Limb (tissue), 2 donors: ENCODE measurements at regions not wholly inside any gene's neighbourhood (a gene's known extent, or its start where the extent isn't known, plus 50 kb on each side); places are given as distances from the start of the nearest gene placed in this dataset.
A peak's percentile ranks its signal among the peaks of the same experiment; 100 is the strongest.

ENCODE experiments used
- DNase-seq, 2 donors: peaks; one replicate each; pipeline ENCODE4 v3.0.0-alpha.2; 2016; ENCODE audit errors: extremely low spot score in 2 of 2

DNA sequence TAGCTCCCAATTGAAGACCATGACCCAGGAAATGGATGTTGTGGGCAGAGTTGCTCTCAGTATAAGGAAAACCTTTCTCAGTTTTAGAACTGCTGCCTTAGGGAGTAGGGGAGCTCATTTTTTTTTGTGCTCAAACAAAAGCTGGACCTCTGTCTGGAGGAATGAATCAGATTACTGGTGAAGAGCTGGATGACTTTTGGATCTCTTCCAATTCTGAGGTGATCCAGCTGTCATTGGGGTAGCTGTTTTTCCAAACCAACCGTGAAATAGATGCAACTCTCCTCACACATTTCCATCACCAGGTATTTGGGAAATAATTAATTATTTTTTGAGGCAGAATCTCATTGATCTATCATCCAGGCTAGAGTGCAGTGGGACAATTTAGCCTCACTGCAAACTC is 251.3 kb upstream of the PLET1 start:
- no peak for DNase-seq

DNA sequence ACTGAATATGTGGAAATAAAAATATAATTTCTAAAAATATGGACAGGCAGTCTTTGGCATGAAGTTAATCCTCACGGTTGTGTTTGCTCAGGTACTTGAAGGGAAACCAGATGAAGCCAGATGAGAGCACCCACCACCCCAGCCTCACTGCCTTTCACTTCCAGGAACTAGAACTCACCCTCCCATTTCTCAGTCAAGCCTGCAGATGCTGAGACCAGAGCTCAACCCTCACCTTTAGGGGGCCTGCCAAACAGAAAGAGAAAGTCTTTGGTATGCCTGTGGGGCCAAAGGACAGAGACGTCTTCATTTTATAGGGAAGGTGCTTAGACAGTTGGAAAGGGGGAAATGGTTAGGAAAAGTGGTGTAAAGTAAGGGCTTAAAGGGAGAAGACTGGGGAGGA is 252.8 kb upstream of the PLET1 start:
- DNase-seq: no peak

DNA sequence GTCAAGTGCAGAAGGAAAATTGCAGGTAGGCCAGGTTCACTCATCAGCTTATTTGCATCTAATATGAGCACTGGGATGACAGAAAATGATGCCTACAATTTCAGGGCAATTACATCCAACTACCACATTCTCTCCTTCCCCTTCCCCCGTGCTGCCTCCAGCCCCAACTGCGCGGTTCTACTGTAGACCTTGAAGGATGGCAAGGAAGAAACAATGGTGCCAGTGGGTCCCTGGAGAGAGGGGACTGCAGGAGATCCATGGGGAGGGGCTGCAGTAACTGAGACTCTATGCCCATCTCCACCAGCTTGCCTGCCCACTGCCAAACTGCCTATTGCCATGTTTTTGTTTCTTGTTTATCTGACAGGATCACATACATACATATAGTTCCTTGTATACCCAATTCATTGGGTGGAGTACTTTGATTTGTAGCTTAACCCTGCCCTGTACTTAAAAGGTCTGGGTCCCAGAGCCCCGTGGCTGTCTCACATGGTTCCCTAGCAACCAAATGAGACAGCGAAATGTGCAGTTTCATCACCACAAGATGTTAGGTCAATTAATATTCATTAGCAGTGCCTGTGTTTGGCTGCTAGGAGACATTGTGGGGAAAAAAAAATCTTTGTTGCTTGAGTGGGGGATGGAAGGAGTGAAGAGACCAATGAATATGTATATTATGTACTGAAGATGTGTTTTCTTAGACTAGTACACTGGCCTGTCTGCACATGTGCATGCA is 253.5 kb upstream of the PLET1 start:
- no peak for DNase-seq

DNA sequence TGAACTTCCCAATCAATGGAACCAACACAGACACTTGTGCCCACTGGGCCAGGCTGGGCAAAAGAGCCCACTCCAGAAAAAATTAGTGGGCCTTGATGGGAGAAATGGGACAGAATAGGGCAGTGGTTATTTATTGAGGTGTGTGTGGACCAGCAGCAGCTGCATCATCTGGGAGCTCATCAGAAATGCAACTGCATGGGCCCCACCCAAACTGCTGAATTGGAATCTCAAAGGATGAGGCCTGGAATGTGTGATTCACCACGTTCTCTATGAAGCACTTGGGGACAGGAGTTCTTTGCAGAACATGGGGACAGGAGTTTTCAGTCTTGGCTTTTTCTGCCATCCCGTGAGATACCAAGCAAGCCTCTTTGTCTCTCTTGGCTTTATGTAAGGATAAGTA is 255.6 kb upstream of the PLET1 start:
- DNase-seq: no peak

DNA sequence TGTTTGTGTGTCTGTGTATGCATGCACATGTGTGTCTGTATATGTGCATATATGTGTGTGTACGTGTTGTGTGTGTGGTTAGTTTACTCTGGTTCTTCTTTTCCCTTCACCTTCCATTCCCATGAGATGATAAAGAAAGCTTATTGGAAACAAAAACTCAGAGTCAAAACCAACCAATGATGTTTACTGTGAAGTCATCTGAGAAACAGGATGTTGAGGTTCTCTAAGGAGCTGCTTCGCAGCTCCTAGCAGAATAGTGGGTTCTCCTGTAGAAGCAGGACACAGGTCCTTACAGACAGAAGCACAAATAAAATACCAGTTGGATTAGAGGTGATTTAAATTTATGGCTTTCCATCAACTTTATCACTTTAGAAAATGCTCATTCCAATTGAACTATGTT is 256.1 kb upstream of the PLET1 start:
- DNase-seq: no peak

DNA sequence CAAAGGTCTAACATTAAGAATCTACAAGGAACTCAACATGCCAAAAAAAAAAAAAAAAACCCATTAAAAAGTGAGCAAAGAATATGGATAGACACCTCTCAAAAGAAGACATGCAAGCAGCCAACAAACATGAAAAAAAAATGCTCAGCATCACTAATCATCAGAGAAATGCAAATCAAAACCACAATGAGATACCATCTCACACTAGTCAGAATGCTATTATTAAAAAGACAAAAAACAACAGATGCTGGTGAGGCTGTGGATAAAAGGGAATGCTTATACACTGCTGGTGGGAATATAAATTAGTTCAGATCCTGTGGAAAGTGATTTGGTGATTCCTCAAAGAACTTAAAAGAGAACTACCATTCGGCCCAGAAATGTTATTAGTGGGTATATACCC is 257.7 kb upstream of the PLET1 start:
- DNase-seq: no peak

DNA sequence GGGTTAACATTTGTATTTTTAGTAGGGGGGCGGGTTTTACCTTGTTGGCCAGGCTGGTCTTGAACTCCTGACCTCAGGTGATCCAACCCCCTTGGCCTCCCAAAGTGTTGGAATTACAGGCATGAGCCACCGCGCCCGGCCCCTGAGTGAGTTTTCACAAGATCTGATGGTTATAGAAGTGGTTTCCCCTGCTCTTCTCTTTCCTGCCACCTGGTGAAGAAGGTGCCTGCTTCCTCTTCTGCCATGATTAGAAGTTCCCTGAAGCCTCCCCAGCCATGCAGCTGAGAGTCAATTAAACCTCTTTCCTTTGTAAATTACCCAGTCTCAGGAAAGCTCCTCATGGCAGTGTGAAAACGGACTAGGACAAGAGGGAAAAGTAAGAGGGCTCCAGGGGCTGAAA is 259.1 kb upstream of the PLET1 start:
- no peak for DNase-seq

DNA sequence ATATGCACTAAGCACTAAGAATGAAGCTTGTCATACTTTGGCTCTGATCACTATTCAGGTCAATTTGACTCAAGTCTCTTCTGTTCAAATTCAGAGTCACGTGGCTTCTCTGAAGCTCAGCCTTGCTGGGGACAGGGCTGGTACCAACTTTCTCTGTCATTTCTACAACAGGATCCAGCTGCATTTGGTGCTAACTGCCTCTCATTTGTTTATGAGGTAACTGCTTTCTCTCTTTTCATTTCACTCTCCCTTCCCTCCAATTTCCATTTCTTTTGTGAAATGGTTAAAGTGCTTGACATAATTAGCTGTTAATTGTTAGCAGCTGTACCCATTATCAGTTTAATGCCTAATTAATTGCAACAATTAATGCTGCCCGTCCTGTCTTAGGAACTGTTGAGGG is 259.7 kb upstream of the PLET1 start:
- DNase-seq: no peak

DNA sequence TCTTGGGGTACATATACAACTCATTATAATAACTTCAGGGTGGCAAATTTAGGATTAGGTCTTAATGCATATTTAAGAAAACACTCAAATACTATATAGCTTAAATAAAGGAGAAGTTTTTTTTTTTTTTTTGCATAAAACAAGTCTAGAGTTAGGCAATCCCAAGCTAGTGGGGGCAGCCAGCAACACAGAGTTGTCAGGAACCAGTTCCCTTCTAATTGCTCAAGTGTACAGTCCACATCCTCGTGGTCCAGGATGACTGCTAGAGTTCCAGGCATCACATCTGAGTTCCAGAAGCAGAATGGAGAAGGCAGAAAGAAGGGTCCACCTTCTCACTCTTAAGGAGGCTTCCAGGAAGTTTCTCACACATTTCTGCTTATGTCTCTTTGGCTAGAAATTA is 261.9 kb upstream of the PLET1 start:
- DNase-seq: no peak

DNA sequence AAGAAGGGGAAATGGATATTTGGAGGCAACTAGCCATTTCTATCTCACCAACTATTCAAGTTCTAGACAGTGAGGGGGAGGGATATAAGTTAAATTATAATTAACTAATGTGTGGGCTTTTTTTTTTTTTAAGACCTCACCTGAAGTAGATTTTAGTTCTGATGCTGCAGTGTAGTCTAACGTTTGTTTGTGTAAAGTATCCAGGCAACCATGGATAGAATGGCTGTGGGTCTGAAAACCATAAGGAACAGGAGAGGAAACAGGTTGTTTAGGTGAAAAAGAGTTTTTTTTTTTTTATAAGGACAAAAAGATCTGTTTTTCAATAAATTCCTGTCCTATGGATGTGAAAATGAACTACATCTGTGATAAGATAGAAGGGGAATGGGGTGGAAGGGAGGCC is 262.4 kb upstream of the PLET1 start:
- DNase-seq: no peak

DNA sequence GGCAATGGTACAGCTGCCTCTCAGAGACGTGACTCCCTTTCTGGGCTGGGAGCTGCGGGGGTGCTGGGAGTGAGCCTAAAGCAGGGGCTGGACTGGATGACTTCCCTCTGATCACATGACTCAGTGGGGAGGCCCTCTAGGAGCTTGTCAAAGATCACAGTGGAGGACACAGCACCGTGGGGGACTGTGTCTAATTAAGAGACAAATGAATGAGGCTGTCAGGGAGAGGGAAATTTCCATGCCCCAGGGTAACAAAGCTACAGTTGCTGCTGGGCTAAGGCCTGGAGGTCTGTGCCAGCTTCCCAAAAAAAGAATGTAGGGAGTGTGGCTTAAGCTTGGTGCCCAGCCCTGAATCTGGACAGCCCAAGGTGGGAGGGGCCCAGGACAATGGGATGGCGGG is 262.8 kb upstream of the PLET1 start:
- DNase-seq: peak in 1 of 2 donors; percentile 58

DNA sequence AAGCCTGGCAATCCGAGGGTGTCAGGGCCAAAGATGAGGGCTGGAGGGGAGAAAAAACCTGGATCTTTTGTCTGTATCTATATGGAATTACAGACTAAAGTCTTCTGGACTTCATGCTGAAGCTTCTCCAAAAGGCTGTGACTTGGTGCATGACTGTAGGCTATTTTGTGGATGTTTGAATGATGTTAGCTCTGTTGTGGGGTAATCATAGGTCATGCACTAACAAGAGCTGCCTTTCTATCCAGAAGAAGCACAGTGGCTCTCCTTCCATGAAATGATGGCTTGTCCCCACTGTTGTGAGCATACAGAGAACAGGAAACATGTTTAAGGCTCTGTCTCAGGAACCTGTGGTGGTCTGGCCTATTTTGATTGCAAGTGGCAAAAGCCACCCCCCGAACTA is 263.3 kb upstream of the PLET1 start:
- no peak for DNase-seq

DNA sequence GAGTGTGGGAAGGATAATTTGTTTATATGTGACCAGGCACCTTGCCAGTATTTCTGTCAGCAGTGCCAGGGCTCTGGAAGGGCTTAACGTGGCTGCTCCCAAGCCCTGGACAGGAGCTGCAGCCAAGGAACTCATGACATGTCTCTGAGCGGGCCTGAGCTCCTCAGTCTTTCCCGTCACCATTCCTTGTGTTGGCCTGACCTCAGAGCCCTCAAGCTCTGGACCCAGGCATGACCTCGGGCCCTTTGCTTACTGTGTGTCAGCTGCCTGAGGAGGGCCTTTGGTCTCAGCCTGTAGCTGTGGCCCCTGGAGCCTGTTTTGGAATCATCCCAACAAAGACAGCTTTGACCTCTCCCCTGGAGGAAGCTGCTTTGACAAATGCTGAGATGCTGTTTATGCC is 264.1 kb upstream of the PLET1 start:
- DNase-seq: no peak

DNA sequence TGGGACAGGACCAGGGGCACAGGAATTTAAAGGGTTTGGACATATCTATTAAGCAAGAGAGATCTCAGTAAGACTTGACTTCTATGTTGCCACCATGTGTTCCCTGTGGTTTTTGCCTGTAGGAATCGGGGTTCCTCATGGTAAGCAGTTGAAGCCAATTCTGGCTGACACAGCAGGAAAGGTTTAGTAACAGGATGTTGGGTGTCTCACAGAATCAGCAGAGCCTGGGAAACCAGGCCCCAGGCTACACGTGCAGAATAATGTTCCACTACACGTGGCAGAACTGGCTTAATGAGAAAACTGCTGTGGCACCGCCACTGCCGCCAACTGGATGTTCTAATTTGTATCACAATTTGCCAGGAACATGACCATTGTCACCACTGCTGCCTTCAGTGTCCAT is 264.6 kb upstream of the PLET1 start:
- no peak for DNase-seq

DNA sequence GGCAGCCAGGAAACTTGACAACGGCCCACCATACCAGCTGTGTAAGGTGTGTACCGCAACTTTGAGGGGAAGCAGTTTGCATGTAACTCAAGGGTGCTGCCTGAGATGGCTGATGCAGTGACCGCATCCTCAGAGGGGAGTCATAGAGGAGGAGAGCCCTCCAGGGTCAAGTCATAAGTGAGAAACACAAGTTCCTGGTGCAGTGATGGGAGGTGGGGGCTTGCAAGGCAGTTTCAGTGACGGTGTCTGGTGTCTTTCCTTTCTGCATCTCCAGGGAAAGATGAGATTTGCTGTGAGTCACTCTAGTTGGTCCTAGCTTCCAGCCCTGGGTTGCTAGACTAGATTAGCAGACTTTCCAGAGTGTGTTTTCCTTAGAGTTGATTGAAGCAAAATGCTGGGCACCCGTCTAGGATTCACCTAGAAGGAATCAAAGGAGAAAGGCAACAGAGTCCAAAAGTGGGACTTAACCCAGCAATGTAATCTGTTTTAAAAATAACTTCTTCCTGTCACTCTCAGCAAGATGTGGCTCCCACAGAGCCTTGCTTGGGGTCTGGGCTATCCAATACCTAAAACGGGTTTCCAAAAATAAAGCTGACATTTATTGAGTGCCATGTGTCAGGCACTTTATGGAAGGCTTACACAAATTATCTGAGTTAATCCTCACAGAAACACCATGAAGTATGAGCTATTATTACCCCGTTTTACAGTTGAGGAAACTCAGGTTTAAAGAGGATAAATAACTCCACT is 265.4 kb upstream of the PLET1 start:
- DNase-seq: no peak

DNA sequence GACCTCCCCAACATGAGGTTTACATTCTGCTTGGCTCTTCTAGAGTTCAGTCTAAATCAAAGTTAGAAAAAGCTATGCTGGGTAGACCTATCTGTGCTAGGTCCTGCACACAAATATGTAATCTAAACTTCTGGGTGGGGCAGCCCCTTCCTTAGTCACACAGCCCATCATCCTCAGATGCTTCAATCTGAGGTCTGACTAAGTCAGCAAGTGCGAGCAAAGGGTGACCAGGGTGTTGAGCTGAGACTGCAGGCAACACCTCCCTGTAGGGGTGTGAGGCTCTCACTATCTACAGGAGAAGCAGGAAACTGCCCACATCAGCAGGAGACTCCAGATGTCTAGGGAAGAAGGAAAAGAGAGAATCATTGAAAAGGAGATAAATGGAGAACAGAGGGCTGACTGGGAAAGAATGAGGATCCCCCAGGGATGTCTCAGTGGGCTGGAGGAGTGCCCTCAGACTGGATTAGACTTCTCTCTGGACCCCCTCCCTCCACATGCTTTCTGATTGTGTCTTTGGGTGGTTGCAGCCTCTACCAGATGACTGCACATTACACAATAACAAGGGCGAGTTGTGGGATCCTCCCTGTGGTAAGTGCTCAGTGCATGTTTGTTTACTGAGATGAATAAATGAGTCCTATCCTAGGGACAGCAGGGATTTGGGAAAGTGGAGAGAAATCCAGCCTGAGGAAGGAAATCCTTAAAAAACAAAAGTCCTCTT is 266.2 kb upstream of the PLET1 start:
- DNase-seq: no peak

DNA sequence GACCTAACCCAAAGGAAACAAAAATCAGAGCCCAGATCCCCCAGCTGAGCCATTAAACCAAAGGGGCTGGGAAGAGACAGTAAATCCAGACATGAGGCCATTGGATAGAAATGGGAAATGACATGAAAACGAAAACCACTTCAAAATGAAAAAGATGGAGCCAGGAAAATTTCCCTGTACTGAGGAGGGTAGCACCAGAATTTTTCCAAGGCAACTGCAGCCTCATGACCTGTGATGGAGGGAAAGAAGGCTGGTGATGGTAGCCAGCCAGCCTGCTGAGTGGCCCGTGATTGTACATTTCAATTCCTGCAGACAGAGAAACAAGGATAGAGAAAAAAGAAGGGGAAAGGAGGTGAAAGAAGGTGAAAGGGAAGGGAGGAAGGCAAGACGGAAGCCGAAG is 268.4 kb upstream of the PLET1 start:
- DNase-seq: no peak

DNA sequence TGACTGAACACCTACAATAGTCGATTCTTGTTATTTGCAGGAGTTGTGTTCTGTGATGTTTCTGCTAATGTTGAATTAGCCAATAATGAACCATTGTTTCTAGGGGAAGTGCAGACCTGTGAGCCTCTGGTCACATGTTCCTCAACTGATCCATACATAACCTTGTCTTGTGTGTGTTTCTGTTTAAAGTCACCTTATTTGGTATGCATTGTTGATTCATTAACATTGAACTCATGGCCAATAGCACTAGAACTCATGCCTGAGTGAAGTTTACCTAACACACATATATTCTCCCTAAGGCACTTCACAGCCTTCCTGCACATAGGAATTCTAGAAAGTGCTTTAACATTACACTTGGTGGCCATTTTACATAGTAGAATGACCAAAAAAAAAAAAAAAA is 271.8 kb upstream of the PLET1 start:
- no peak for DNase-seq

DNA sequence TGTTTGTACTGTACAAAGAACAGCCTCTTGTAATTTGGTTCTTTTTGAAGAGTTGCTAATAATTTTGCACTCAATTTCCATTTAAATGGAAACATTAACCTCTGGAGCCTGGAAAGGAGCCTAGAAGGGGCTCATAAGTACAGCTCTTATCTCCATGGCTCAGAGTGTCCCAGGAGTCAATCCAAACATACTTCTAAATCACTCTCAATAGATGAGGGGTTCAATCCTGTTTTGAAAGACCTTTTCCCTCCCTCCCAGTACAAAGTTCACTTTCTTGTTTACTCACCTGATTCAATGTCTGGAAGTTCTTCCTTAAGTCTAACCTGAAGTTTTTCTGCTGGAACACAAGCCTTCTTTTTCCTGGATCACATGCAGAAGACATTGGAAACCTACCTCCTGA is 273.0 kb upstream of the PLET1 start:
- no peak for DNase-seq

DNA sequence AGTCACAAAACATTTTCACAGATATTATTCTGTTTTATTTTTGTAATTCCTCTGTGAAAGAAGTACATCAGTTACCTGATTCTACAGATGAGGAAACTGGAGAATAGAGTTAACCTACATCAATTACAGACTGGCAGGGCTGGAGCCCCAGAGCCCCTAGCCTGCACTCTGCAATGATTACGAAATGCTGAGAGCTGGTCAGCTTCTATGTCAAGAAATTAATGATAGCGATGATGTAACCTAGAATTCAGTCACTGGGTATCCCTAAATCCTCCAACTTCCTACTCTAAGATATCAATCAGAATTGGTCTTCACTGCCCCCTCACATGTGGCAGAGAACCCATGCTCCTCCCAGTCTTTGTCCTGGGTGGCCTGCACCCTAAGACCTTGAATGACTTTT is 273.5 kb upstream of the PLET1 start:
- DNase-seq: no peak

DNA sequence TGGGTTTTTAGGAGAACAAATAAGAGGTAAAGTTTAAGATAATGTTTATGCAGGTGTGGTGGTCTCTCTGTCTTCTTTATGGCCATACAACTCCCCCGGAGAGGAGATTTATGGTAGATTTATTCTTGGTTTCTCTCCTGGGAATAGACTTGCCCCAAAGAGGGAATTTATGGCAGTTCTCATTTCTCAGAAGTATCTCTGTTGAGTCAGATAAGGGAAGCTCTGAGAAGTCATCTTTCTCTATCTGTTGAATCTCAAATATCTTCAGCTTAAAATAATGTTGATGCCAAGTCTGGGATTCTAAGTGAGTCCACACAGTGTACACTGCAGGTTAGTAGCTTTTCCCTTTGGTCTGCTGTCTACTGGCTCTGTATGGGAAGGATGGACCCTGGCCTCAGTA is 276.4 kb upstream of the PLET1 start:
- DNase-seq: no peak

DNA sequence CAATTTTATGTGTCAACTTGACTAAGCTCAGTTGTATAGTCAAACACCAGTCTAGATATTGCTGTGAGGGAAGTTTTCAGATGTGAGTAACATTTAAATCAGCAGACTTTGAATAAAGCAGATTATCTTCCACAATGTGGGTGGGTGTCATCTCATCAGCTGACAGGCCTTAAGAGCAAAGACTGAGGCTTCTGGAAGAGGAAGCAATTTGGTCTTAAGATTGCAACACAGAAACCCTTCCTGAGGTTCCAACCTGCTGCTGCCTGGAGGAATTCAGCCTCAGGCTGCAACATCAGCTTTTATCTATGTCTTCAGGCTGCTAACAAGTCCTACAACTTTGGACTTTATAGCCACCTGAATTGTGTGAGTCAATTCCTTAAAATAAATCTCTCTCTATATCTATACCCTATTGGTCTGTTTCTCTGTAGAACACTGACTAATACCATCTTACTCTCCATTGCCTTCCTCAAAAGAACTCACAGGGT is 277.2 kb upstream of the PLET1 start:
- DNase-seq: no peak
